Uterus (tissue), 3 donors: ENCODE measurements at regions not wholly inside any gene's neighbourhood (a gene's known extent, or its start where the extent isn't known, plus 50 kb on each side); places are given as distances from the start of the nearest gene placed in this dataset.

Experiments used
- DNase-seq, 2 donors: peaks; one replicate each; pipeline ENCODE4 v3.0.0-alpha.2; 2019 to 2020
- H3K27ac ChIP-seq, 2 donors: fragments of 200-600 bp; sonication (generic); 1 replicate in 1 of 2; 2 replicates in 1 of 2; pipeline ENCODE4 v1.5.1; 2016 to 2018
- H3K27me3 ChIP-seq, 2 donors: fragments of 200-600 bp; sonication (generic); one replicate each; pipeline ENCODE4 v1.5.1; 2018 to 2019; ENCODE audit warnings: control low read depth in 1 of 2
- H3K36me3 ChIP-seq, 2 donors: fragments of 200-600 bp; sonication (generic); one replicate each; pipeline ENCODE4 v1.5.1; 2019; ENCODE audit warnings: control low read depth in 1 of 2
- H3K4me1 ChIP-seq, 2 donors: fragments of 200-600 bp; sonication (generic); one replicate each; pipeline ENCODE4 v1.5.1; 2018 to 2019; ENCODE audit warnings: control low read depth in 1 of 2
- H3K4me3 ChIP-seq, 2 donors: fragments of 200-600 bp; sonication (generic); 1 replicate in 1 of 2; 2 replicates in 1 of 2; pipeline ENCODE4 v1.5.1; 2018 to 2019; ENCODE audit warnings: mild to moderate bottlenecking in 1 of 2
- H3K9me3 ChIP-seq, 2 donors: fragments of 200-600 bp; sonication (generic); one replicate each; pipeline ENCODE4 v1.5.1; 2019; ENCODE audit warnings: control low read depth in 1 of 2
- CTCF ChIP-seq, 4 experiments: fragments of 200-600 bp in 2 of 4; fragments of 450-650 bp in 2 of 4; sonication (generic) in 2 of 4; IDR thresholded peaks; one replicate each; pipeline ENCODE4 v1.5.1; 2016 to 2019; ENCODE audit warnings: antibody characterized with exemption in 4 of 4, mild to moderate bottlenecking in 2 of 4, moderate library complexity in 1 of 4
- POLR2A ChIP-seq, 2 donors: fragments of 450-650 bp; IDR thresholded peaks; one replicate each; pipeline ENCODE4 v1.6.1; 2016; ENCODE audit warnings: antibody characterized with exemption in 2 of 2, mild to moderate bottlenecking in 1 of 2, moderate library complexity in 1 of 2
- intact Hi-C: fragments of 100-400 bp; cut with DNase I; formaldehyde crosslinking; loops from one replicate; pipeline ENCODE4 v1.15.1; 2023; ENCODE audit warnings: low total_unique reads
- donor health status: DM: yes; HTN: yes; CAD: no.

- intact Hi-C loops = no loop called here
- H3K36me3 ChIP-seq = no peaks in the 10 kb centered on the region
- no peaks in the 10 kb centered on the region for H3K27me3 ChIP-seq
- no peak for DNase-seq
- H3K27ac ChIP-seq = no peak overlapping the region
- no peaks in the 10 kb centered on the region for H3K9me3 ChIP-seq
- H3K4me3 ChIP-seq = no peak overlapping the region
- no peaks in the 10 kb centered on the region for H3K4me1 ChIP-seq
- TF ChIP-seq CTCF (IDR thresholded peaks at IDR 0.05) (no peak), POLR2A (IDR thresholded peaks at IDR 0.05) (no peak)
Measured at GRCh38 chr2:40037303-40037702, 258.2 kb upstream of the THUMPD2 start.

GRCh38 chr2:40036241-40036640 lies 257.2 kb upstream of the THUMPD2 start:
- no peak for DNase-seq

GRCh38 chr2:40034801-40035200 lies 255.7 kb upstream of the THUMPD2 start:
- Histone ChIP-seq H3K27me3 (no peaks in the 10 kb centered on the region), H3K27ac (no peak overlapping the region), H3K9me3 (no peaks in the 10 kb centered on the region), H3K36me3 (no peaks in the 10 kb centered on the region), H3K4me1 (no peaks in the 10 kb centered on the region), H3K4me3 (no peak overlapping the region)
- no peak for DNase-seq
- intact Hi-C loops = no loop called here
- no peak for TF ChIP-seq POLR2A (IDR thresholded peaks at IDR 0.05)
- TF ChIP-seq CTCF (IDR thresholded peaks at IDR 0.05) = no peak

More at GRCh38 chr2:40036241-40036640, 257.2 kb upstream of the THUMPD2 start:
- H3K27ac ChIP-seq = no peak overlapping the region
- TF ChIP-seq CTCF (IDR thresholded peaks at IDR 0.05) = no peak
- no peak for TF ChIP-seq POLR2A (IDR thresholded peaks at IDR 0.05)
- no peaks in the 10 kb centered on the region for H3K4me1 ChIP-seq
- H3K4me3 ChIP-seq = no peak overlapping the region
- H3K9me3 ChIP-seq = no peaks in the 10 kb centered on the region
- H3K36me3 ChIP-seq = no peaks in the 10 kb centered on the region
- intact Hi-C loops = no loop called here
- H3K27me3 ChIP-seq = no peaks in the 10 kb centered on the region

- Histone ChIP-seq H3K27me3 (no peaks in the 10 kb centered on the region), H3K36me3 (no peaks in the 10 kb centered on the region), H3K4me3 (no peak overlapping the region), H3K4me1 (no peaks in the 10 kb centered on the region), H3K9me3 (no peaks in the 10 kb centered on the region), H3K27ac (no peak overlapping the region)
- TF ChIP-seq CTCF (IDR thresholded peaks at IDR 0.05) = no peak
- no peak for TF ChIP-seq POLR2A (IDR thresholded peaks at IDR 0.05)
- no peak for DNase-seq
- intact Hi-C loops = no loop called here
Measured at GRCh38 chr2:40034198-40034597, 255.1 kb upstream of the THUMPD2 start.

GRCh38 chr2:40033781-40034180 lies 254.7 kb upstream of the THUMPD2 start:
- no peak overlapping the region for H3K4me3 ChIP-seq
- no peaks in the 10 kb centered on the region for H3K4me1 ChIP-seq
- no peaks in the 10 kb centered on the region for H3K9me3 ChIP-seq
- DNase-seq = no peak
- H3K27ac ChIP-seq = no peak overlapping the region
- H3K36me3 ChIP-seq = no peaks in the 10 kb centered on the region
- no peaks in the 10 kb centered on the region for H3K27me3 ChIP-seq
- TF ChIP-seq POLR2A (IDR thresholded peaks at IDR 0.05) (no peak), CTCF (IDR thresholded peaks at IDR 0.05) (no peak)
- intact Hi-C loops = no loop called here
